GM23338 (cell line): ENCODE measurements at regions not wholly inside any gene's neighbourhood (a gene's known extent, or its start where the extent isn't known, plus 50 kb on each side); places are given as distances from the start of the nearest gene placed in this dataset.

Experiments used
- ATAC-seq: fragments of 200-7000 bp; cut with Tn5 transposase; 3 replicates; pipeline ENCODE4 v1.9.1; 2020
- DNase-seq: peaks from one replicate; pipeline ENCODE4 v3.0.0-alpha.2; 2015; ENCODE audit warnings: low spot score
- H2AFZ ChIP-seq: fragments of 200-600 bp; sonication (generic); 2 replicates; pipeline ENCODE4 v1.8.0; 2016; ENCODE audit warnings: antibody characterized with exemption, mild to moderate bottlenecking, moderate library complexity
- H3F3A ChIP-seq: fragments of 200-600 bp; sonication (generic); replicated peaks from 2 replicates; pipeline ENCODE4 v1.8.0; 2017; ENCODE audit warnings: antibody characterized with exemption, mixed run types, low read depth
- H3K27ac ChIP-seq: fragments of 200-600 bp; sonication (generic); 2 replicates; pipeline ENCODE4 v1.6.1; 2016; ENCODE audit warnings: low read depth
- H3K27me3 ChIP-seq: fragments of 200-600 bp; sonication (generic); 2 replicates; pipeline ENCODE4 v1.8.0; 2016; ENCODE audit warnings: mild to moderate bottlenecking, mixed run types, moderate library complexity; ENCODE audit not compliant: insufficient read depth
- H3K36me3 ChIP-seq: fragments of 200-600 bp; sonication (generic); 2 replicates; pipeline ENCODE4 v1.8.0; 2016; ENCODE audit warnings: mild to moderate bottlenecking; ENCODE audit not compliant: insufficient read depth
- H3K4me1 ChIP-seq: fragments of 200-600 bp; sonication (generic); 2 replicates; pipeline ENCODE4 v1.8.0; 2016; ENCODE audit warnings: mild to moderate bottlenecking, moderate library complexity; ENCODE audit not compliant: insufficient read depth
- H3K4me2 ChIP-seq: fragments of 200-600 bp; sonication (generic); 2 replicates; pipeline ENCODE4 v1.7.1; 2017; ENCODE audit warnings: mixed run types
- H3K4me3 ChIP-seq: fragments of 200-600 bp; sonication (generic); 2 replicates; pipeline ENCODE4 v1.6.1; 2016; ENCODE audit warnings: mixed run types
- H3K79me2 ChIP-seq: fragments of 200-600 bp; sonication (generic); replicated peaks from 2 replicates; pipeline ENCODE4 v1.8.0; 2017; ENCODE audit warnings: mild to moderate bottlenecking; ENCODE audit not compliant: insufficient read depth
- H3K9me2 ChIP-seq: fragments of 200-600 bp; sonication (generic); 2 replicates; pipeline ENCODE4 v1.8.0; 2017; ENCODE audit not compliant: insufficient read depth
- H4K20me1 ChIP-seq: fragments of 200-600 bp; sonication (generic); replicated peaks from 2 replicates; pipeline ENCODE4 v1.8.0; 2017; ENCODE audit warnings: mild to moderate bottlenecking; ENCODE audit not compliant: insufficient read depth
- H3K27ac Mint-ChIP-seq: 2 replicates; pipeline ENCODE4 v1.8.0; 2020; ENCODE audit warnings: inconsistent platforms, mild to moderate bottlenecking, moderate library complexity, mixed read lengths
- H3K27me3 Mint-ChIP-seq: 3 replicates; pipeline ENCODE4 v1.8.0; 2022; ENCODE audit warnings: low read depth, mild to moderate bottlenecking, moderate library complexity, mixed read lengths, inconsistent platforms; ENCODE audit not compliant: insufficient read depth, poor library complexity
- H3K36me3 Mint-ChIP-seq: 3 replicates; pipeline ENCODE4 v1.8.0; 2021; ENCODE audit warnings: low read depth, mild to moderate bottlenecking, inconsistent platforms, moderate library complexity, mixed read lengths
- H3K4me1 Mint-ChIP-seq: 3 replicates; pipeline ENCODE4 v1.8.0; 2020; ENCODE audit warnings: mild to moderate bottlenecking, inconsistent platforms, mixed read lengths
- H3K4me3 Mint-ChIP-seq: 3 replicates; pipeline ENCODE4 v1.8.0; 2021; ENCODE audit warnings: moderate library complexity, mild to moderate bottlenecking, inconsistent platforms, mixed read lengths
- H3K9me3 Mint-ChIP-seq: 3 replicates; pipeline ENCODE4 v1.8.0; 2020; ENCODE audit warnings: moderate library complexity, mild to moderate bottlenecking, inconsistent platforms, mixed read lengths
- CREB1 ChIP-seq: fragments of 250-450 bp; sonication (Bioruptor Pico); IDR thresholded peaks from 2 replicates; pipeline ENCODE4 v1.5.0; 2020; ENCODE audit warnings: low read depth, mild to moderate bottlenecking, moderate library complexity
- EZH2phosphoT487 ChIP-seq: fragments of 200-600 bp; sonication (generic); IDR thresholded peaks from one replicate; pipeline ENCODE4 v1.8.1; 2018; ENCODE audit warnings: antibody characterized with exemption; ENCODE audit not compliant: unreplicated experiment
- NANOG ChIP-seq: IDR thresholded peaks from 2 replicates; pipeline ENCODE4 v1.6.1; 2016; ENCODE audit warnings: antibody characterized with exemption, borderline replicate concordance
- POLR2AphosphoS5 ChIP-seq: IDR thresholded peaks from 2 replicates; pipeline ENCODE4 v1.6.1; 2016; ENCODE audit warnings: antibody characterized with exemption, low read depth
- STAT1 ChIP-seq: IDR thresholded peaks from one replicate; pipeline ENCODE4 v1.6.1; 2016; ENCODE audit warnings: antibody characterized with exemption; ENCODE audit not compliant: unreplicated experiment
- ZNF114 ChIP-seq: fragments of 250-450 bp; sonication (Bioruptor Pico); IDR thresholded peaks from 2 replicates; pipeline ENCODE4 v1.5.0; 2020; ENCODE audit warnings: mild to moderate bottlenecking, moderate library complexity
- TF ChIP-seq, protein P1 (sequence below): IDR thresholded peaks from one replicate; pipeline ENCODE4 v1.6.1; 2018; ENCODE audit warnings: antibody characterized with exemption; ENCODE audit not compliant: unreplicated experiment
- TF ChIP-seq, protein P2 (sequence below): fragments of 250-450 bp; sonication (Bioruptor Pico); IDR thresholded peaks from 2 replicates; pipeline ENCODE4 v1.5.0; 2020; ENCODE audit warnings: mild to moderate bottlenecking, moderate library complexity

DNA sequence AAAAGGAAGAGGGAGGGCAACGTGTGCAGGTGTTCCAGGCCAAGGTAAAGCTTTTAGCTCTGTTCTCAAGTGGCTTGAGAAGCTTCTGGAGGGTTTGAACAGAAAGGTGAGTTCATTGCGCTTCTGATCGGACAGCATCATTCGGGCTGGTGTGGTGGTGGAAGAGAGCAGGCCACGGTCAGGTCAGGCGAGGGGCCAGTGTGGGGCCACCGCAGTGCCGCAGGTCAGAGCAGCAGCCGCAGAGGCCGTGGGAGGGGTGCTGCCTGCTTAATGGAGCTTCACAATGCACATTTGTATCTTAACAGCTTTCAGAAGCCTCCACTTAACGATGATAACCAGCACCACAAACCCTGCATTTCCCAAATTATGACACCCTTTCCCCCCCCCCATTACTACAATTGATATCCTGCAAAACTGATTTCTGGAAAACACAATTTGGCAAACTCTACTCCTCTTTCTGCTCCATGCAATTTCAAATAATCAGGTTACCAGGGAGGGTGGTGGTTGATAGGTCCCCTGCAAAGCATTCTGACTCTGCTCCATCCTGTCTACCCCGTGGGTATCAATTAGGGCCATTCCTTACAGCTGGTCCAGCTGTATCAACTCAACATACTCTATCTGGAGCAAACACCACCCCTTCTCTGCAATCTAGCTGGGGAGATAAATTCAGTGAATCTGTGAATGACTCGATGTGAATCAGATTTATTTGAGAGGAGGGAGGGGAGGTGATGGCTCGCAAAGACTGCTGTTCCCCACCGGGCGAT is 162.9 kb downstream of the ACTR3B start (continued):
- TF ChIP-seq ZNF114 (no peak), POLR2AphosphoS5 (no peak)

DNA sequence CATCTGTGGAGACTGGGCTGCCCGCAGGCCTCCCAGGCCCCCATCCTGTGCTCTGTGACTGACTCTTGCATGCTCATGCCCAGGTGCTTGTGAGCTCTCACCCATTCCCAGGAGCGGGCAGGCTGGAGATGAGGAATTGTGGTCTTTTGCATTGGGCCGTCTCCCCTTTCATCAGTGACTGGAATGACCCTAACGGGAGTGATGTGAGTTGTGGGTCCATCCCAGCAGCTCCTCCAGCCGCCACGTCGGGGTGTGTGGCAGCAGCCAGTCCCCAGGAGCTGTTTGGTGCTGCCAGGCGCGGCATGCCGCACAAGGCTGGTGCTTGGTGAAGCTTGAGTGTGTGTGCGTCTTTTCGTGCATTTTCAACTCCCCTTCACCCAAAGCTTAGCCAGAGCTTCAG is 164.2 kb downstream of the ACTR3B start:
- peaks cover 25% of the 10 kb centered on the region for H3K27me3 Mint-ChIP-seq

DNA sequence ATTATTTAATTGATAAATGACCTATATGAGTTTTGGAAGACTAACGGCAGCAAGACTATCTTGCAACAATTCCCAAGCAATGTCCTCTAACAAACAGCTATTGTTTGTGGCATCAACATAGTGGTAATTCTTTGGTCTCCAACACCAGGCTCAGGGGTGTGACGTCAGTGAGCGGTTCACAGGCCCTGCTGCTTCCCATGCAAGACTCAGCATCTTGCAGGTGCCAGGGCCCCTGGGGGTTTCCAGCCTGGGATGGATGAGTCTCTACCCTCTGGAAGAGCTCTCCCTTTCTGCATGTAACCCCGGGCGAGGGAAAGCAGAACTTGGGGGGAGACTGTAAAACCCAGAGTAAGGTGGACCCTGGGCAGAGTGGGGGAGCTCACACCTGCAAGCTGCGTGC is 164.7 kb downstream of the ACTR3B start:
- H3K27me3 Mint-ChIP-seq: peaks cover 25% of the 10 kb centered on the region
- Histone ChIP-seq H3K4me3 (peak overlapping the region; percentile 84; the same call in 1 of the 2 replicates), H3K27ac (no peak overlapping the region), H3K4me2 (peak overlapping the region; percentile 96), H3K4me1 (no peaks in the 10 kb centered on the region; the same call in 1 of the 2 replicates), H2AFZ (peak overlapping the region; percentile 100), H3K27me3 (peaks cover 34% of the 10 kb centered on the region), H3K79me2 (no peaks in the 10 kb centered on the region), H3K9me2 (peaks cover 3% of the 10 kb centered on the region; the same call in 1 of the 2 replicates), H3F3A (no peaks in the 10 kb centered on the region), H4K20me1 (no peaks in the 10 kb centered on the region), H3K36me3 (no peaks in the 10 kb centered on the region)
- peaks cover 2% of the 10 kb centered on the region; the same call in 2 of the 3 replicates for H3K4me1 Mint-ChIP-seq
- H3K4me3 Mint-ChIP-seq: peak overlapping the region; percentile 81
- H3K27ac Mint-ChIP-seq: no peak overlapping the region
- peaks cover 4% of the 10 kb centered on the region; the same call in 1 of the 3 replicates for H3K36me3 Mint-ChIP-seq
- no peak for ATAC-seq
- peaks cover 11% of the 10 kb centered on the region for H3K9me3 Mint-ChIP-seq
- peak; percentile 21 for DNase-seq
- TF ChIP-seq EZH2phosphoT487 (no peak), STAT1 (no peak), NANOG (no peak), POLR2AphosphoS5 (no peak), CREB1 (CRISPR knock-in tag) (no peak)
- TF ChIP-seq, protein P1, sequence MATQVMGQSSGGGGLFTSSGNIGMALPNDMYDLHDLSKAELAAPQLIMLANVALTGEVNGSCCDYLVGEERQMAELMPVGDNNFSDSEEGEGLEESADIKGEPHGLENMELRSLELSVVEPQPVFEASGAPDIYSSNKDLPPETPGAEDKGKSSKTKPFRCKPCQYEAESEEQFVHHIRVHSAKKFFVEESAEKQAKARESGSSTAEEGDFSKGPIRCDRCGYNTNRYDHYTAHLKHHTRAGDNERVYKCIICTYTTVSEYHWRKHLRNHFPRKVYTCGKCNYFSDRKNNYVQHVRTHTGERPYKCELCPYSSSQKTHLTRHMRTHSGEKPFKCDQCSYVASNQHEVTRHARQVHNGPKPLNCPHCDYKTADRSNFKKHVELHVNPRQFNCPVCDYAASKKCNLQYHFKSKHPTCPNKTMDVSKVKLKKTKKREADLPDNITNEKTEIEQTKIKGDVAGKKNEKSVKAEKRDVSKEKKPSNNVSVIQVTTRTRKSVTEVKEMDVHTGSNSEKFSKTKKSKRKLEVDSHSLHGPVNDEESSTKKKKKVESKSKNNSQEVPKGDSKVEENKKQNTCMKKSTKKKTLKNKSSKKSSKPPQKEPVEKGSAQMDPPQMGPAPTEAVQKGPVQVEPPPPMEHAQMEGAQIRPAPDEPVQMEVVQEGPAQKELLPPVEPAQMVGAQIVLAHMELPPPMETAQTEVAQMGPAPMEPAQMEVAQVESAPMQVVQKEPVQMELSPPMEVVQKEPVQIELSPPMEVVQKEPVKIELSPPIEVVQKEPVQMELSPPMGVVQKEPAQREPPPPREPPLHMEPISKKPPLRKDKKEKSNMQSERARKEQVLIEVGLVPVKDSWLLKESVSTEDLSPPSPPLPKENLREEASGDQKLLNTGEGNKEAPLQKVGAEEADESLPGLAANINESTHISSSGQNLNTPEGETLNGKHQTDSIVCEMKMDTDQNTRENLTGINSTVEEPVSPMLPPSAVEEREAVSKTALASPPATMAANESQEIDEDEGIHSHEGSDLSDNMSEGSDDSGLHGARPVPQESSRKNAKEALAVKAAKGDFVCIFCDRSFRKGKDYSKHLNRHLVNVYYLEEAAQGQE: no peak
- TF ChIP-seq, protein P2, sequence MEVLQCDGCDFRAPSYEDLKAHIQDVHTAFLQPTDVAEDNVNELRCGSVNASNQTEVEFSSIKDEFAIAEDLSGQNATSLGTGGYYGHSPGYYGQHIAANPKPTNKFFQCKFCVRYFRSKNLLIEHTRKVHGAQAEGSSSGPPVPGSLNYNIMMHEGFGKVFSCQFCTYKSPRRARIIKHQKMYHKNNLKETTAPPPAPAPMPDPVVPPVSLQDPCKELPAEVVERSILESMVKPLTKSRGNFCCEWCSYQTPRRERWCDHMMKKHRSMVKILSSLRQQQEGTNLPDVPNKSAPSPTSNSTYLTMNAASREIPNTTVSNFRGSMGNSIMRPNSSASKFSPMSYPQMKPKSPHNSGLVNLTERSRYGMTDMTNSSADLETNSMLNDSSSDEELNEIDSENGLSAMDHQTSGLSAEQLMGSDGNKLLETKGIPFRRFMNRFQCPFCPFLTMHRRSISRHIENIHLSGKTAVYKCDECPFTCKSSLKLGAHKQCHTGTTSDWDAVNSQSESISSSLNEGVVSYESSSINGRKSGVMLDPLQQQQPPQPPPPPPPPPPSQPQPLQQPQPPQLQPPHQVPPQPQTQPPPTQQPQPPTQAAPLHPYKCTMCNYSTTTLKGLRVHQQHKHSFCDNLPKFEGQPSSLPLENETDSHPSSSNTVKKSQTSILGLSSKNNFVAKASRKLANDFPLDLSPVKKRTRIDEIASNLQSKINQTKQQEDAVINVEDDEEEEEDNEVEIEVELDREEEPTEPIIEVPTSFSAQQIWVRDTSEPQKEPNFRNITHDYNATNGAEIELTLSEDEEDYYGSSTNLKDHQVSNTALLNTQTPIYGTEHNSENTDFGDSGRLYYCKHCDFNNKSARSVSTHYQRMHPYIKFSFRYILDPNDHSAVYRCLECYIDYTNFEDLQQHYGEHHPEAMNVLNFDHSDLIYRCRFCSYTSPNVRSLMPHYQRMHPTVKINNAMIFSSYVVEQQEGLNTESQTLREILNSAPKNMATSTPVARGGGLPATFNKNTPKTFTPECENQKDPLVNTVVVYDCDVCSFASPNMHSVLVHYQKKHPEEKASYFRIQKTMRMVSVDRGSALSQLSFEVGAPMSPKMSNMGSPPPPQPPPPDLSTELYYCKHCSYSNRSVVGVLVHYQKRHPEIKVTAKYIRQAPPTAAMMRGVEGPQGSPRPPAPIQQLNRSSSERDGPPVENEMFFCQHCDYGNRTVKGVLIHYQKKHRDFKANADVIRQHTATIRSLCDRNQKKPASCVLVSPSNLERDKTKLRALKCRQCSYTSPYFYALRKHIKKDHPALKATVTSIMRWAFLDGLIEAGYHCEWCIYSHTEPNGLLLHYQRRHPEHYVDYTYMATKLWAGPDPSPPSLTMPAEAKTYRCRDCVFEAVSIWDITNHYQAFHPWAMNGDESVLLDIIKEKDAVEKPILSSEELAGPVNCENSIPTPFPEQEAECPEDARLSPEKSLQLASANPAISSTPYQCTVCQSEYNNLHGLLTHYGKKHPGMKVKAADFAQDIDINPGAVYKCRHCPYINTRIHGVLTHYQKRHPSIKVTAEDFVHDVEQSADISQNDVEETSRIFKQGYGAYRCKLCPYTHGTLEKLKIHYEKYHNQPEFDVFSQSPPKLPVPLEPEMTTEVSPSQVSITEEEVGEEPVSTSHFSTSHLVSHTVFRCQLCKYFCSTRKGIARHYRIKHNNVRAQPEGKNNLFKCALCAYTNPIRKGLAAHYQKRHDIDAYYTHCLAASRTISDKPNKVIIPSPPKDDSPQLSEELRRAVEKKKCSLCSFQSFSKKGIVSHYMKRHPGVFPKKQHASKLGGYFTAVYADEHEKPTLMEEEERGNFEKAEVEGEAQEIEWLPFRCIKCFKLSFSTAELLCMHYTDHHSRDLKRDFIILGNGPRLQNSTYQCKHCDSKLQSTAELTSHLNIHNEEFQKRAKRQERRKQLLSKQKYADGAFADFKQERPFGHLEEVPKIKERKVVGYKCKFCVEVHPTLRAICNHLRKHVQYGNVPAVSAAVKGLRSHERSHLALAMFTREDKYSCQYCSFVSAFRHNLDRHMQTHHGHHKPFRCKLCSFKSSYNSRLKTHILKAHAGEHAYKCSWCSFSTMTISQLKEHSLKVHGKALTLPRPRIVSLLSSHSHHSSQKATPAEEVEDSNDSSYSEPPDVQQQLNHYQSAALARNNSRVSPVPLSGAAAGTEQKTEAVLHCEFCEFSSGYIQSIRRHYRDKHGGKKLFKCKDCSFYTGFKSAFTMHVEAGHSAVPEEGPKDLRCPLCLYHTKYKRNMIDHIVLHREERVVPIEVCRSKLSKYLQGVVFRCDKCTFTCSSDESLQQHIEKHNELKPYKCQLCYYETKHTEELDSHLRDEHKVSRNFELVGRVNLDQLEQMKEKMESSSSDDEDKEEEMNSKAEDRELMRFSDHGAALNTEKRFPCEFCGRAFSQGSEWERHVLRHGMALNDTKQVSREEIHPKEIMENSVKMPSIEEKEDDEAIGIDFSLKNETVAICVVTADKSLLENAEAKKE (CRISPR knock-in tag): no peak

More for the DNA sequence above, 164.2 kb downstream of the ACTR3B start:
- H3K27ac Mint-ChIP-seq: no peak overlapping the region
- H3K27me3 ChIP-seq: peaks cover 34% of the 10 kb centered on the region
- no peak for DNase-seq
- H2AFZ ChIP-seq: no peak overlapping the region
- H4K20me1 ChIP-seq: no peaks in the 10 kb centered on the region
- ATAC-seq: no peak
- peaks cover 4% of the 10 kb centered on the region; the same call in 1 of the 3 replicates for H3K36me3 Mint-ChIP-seq
- H3K9me2 ChIP-seq: no peaks in the 10 kb centered on the region
- H3K79me2 ChIP-seq: no peaks in the 10 kb centered on the region
- no peaks in the 10 kb centered on the region for H3F3A ChIP-seq
- peaks cover 2% of the 10 kb centered on the region; the same call in 2 of the 3 replicates for H3K4me1 Mint-ChIP-seq
- TF ChIP-seq EZH2phosphoT487 (no peak), POLR2AphosphoS5 (no peak)
- H3K27ac ChIP-seq: no peak overlapping the region
- no peak overlapping the region for H3K4me2 ChIP-seq
- H3K4me1 ChIP-seq: no peaks in the 10 kb centered on the region; the same call in 1 of the 2 replicates
- H3K4me3 Mint-ChIP-seq: peak overlapping the region; percentile 17; the same call in 1 of the 3 replicates
- H3K4me3 ChIP-seq: no peak overlapping the region
- H3K9me3 Mint-ChIP-seq: peaks cover 11% of the 10 kb centered on the region
- H3K36me3 ChIP-seq: no peaks in the 10 kb centered on the region
